ENCODE measurements at regions not wholly inside any gene's neighbourhood (a gene's known extent, or its start where the extent isn't known, plus 50 kb on each side); places are given as distances from the start of the nearest gene placed in this dataset.

GRCh38 chr12:76156314-76156713 is 71.8 kb upstream of the NAP1L1 start:
- H3K36me3 Mint-ChIP-seq = peaks cover 0 to 3% of the 10 kb centered on the region in 2 donors
- peaks cover 22 to 36% of the 10 kb centered on the region in 2 donors for H3K4me1 Mint-ChIP-seq
- no peak overlapping the region for H3K27ac Mint-ChIP-seq
- H3K27me3 Mint-ChIP-seq = no peaks in the 10 kb centered on the region
- no peak for DNase-seq
- H3K4me3 Mint-ChIP-seq = no peak overlapping the region
- H3K9me3 Mint-ChIP-seq = peaks cover 0 to 3% of the 10 kb centered on the region in 2 donors
- no peak for ATAC-seq (replicated peaks)

GRCh38 chr12:76155157-76155670 is 70.7 kb upstream of the NAP1L1 start:
- DNase-seq = no peak
- peaks cover 0 to 3% of the 10 kb centered on the region in 2 donors for H3K9me3 Mint-ChIP-seq
- H3K27me3 Mint-ChIP-seq = no peaks in the 10 kb centered on the region
- peaks cover 0 to 3% of the 10 kb centered on the region in 2 donors for H3K36me3 Mint-ChIP-seq
- H3K27ac Mint-ChIP-seq = no peak overlapping the region
- H3K4me3 Mint-ChIP-seq = no peak overlapping the region
- peaks cover 20 to 26% of the 10 kb centered on the region in 2 donors for H3K4me1 Mint-ChIP-seq
- ATAC-seq (replicated peaks) = no peak

- Mint-ChIP-seq H3K27me3 (no peaks in the 10 kb centered on the region), H3K27ac (no peak overlapping the region), H3K36me3 (peaks cover 0 to 3% of the 10 kb centered on the region in 2 donors), H3K9me3 (peaks cover 0 to 3% of the 10 kb centered on the region in 2 donors), H3K4me3 (no peak overlapping the region), H3K4me1 (peaks cover 12% of the 10 kb centered on the region in 2 donors)
- DNase-seq (no peak), ATAC-seq (replicated peaks) (no peak)
Measured at GRCh38 chr12:76153616-76154015, 69.1 kb upstream of the NAP1L1 start.

GRCh38 chr12:76152181-76152807 is 67.8 kb upstream of the NAP1L1 start:
- peaks cover 9% of the 10 kb centered on the region in 2 donors for H3K4me1 Mint-ChIP-seq
- H3K27ac Mint-ChIP-seq = no peak overlapping the region
- ATAC-seq (replicated peaks) (peak; percentile 90 to 98), DNase-seq (peak; percentile 21)
- H3K36me3 Mint-ChIP-seq = peaks cover 0 to 3% of the 10 kb centered on the region in 2 donors
- H3K4me3 Mint-ChIP-seq = peak overlapping the region; percentile 43 to 45
- H3K9me3 Mint-ChIP-seq = peaks cover 0 to 3% of the 10 kb centered on the region in 2 donors
- H3K27me3 Mint-ChIP-seq = no peaks in the 10 kb centered on the region

GRCh38 chr12:76144245-76144549 is 59.7 kb upstream of the NAP1L1 start:
- no peak overlapping the region for H3K27ac Mint-ChIP-seq
- H3K4me1 Mint-ChIP-seq = peaks cover 9 to 12% of the 10 kb centered on the region in 2 donors
- ATAC-seq (replicated peaks) = peak in 1 of 2 donors; percentile 21
- no peaks in the 10 kb centered on the region for H3K36me3 Mint-ChIP-seq
- DNase-seq = no peak
- no peak overlapping the region for H3K4me3 Mint-ChIP-seq
- no peaks in the 10 kb centered on the region for H3K27me3 Mint-ChIP-seq
- H3K9me3 Mint-ChIP-seq = no peaks in the 10 kb centered on the region

GRCh38 chr12:76143343-76144244 is 59.1 kb upstream of the NAP1L1 start:
- DNase-seq = no peak
- Mint-ChIP-seq H3K9me3 (no peaks in the 10 kb centered on the region), H3K27ac (peak overlapping the region; percentile 26), H3K4me1 (peaks cover 9 to 12% of the 10 kb centered on the region in 2 donors), H3K27me3 (no peaks in the 10 kb centered on the region), H3K4me3 (no peak overlapping the region), H3K36me3 (no peaks in the 10 kb centered on the region)
- peak; percentile 47 to 51 for ATAC-seq (replicated peaks)

- no peak for ATAC-seq (replicated peaks)
- Mint-ChIP-seq H3K36me3 (peaks cover 0 to 6% of the 10 kb centered on the region in 2 donors), H3K9me3 (peaks cover 0 to 4% of the 10 kb centered on the region in 2 donors), H3K4me3 (no peak overlapping the region), H3K27me3 (peaks cover 0 to 2% of the 10 kb centered on the region in 2 donors), H3K4me1 (peaks cover 9 to 12% of the 10 kb centered on the region in 2 donors), H3K27ac (no peak overlapping the region)
- no peak for DNase-seq
Measured at GRCh38 chr12:76142305-76142704, 57.8 kb upstream of the NAP1L1 start.

GRCh38 chr12:76138656-76139055 is 54.2 kb upstream of the NAP1L1 start:
- ATAC-seq (replicated peaks) = no peak
- H3K27me3 Mint-ChIP-seq = peaks cover 0 to 5% of the 10 kb centered on the region in 2 donors
- H3K36me3 Mint-ChIP-seq = peaks cover 0 to 6% of the 10 kb centered on the region in 2 donors
- peaks cover 0 to 4% of the 10 kb centered on the region in 2 donors for H3K9me3 Mint-ChIP-seq
- no peak overlapping the region for H3K27ac Mint-ChIP-seq
- H3K4me3 Mint-ChIP-seq = no peak overlapping the region
- H3K4me1 Mint-ChIP-seq = peaks cover 3 to 6% of the 10 kb centered on the region in 2 donors
- no peak for DNase-seq

- H3K27ac Mint-ChIP-seq = no peak overlapping the region
- H3K36me3 Mint-ChIP-seq = peaks cover 0 to 6% of the 10 kb centered on the region in 2 donors
- H3K9me3 Mint-ChIP-seq = peaks cover 0 to 4% of the 10 kb centered on the region in 2 donors
- DNase-seq = no peak
- peaks cover 0 to 5% of the 10 kb centered on the region in 2 donors for H3K27me3 Mint-ChIP-seq
- no peaks in the 10 kb centered on the region for H3K4me1 Mint-ChIP-seq
- no peak overlapping the region for H3K4me3 Mint-ChIP-seq
- no peak for ATAC-seq (replicated peaks)
Measured at GRCh38 chr12:76137606-76138005, 53.1 kb upstream of the NAP1L1 start.

GRCh38 chr12:76135456-76135855 is 51.0 kb upstream of the NAP1L1 start:
- Mint-ChIP-seq H3K27me3 (peaks cover 6 to 17% of the 10 kb centered on the region in 2 donors), H3K27ac (no peak overlapping the region), H3K4me1 (no peaks in the 10 kb centered on the region), H3K4me3 (no peak overlapping the region), H3K9me3 (peaks cover 0 to 4% of the 10 kb centered on the region in 2 donors), H3K36me3 (peaks cover 0 to 6% of the 10 kb centered on the region in 2 donors)
- ATAC-seq (replicated peaks) (no peak), DNase-seq (no peak)

All from stimulated activated naive B cell treated with anti-CD40 and anti-IgM and Interleukin-4, amounts not matched to agents 10 μg/mL and 1 μg/mL and 100 μg/mL, for 72 hours (primary cell).